Activated CD4-positive, alpha-beta T cell treated with anti-CD3 and anti-CD28 coated beads, Interleukin-2, amount 10 ng/mL, durations not matched to agents 24 days and 14 days (primary cell): ENCODE measurements at regions not wholly inside any gene's neighbourhood (a gene's known extent, or its start where the extent isn't known, plus 50 kb on each side); places are given as distances from the start of the nearest gene placed in this dataset.
A peak's percentile ranks its signal among the peaks of the same experiment; 100 is the strongest.
"Not testable (repeated sequence)": the region's sequence is repeated elsewhere in the genome, so short reads cannot be mapped to it uniquely, and the experiment has no call there.

Experiments
- DNase-seq: peaks from one replicate; pipeline ENCODE4 v3.0.0; 2022
- H3K27ac Mint-ChIP-seq: one replicate; pipeline ENCODE4 v1.8.0; 2022; ENCODE audit warnings: mild to moderate bottlenecking, mixed read lengths
- H3K27me3 Mint-ChIP-seq: one replicate; pipeline ENCODE4 v1.8.0; 2022; ENCODE audit warnings: mixed read lengths
- H3K36me3 Mint-ChIP-seq: one replicate; pipeline ENCODE4 v1.8.0; 2022; ENCODE audit warnings: low read depth, mild to moderate bottlenecking, mixed read lengths
- H3K4me1 Mint-ChIP-seq: one replicate; pipeline ENCODE4 v1.8.0; 2021; ENCODE audit warnings: mixed read lengths
- H3K4me3 Mint-ChIP-seq: one replicate; pipeline ENCODE4 v1.8.0; 2022; ENCODE audit warnings: mild to moderate bottlenecking, moderate library complexity, mixed read lengths
- H3K9me3 Mint-ChIP-seq: one replicate; pipeline ENCODE4 v1.8.0; 2021; ENCODE audit warnings: mixed read lengths
- intact Hi-C: fragments of 100-400 bp; cut with micrococcal nuclease; formaldehyde crosslinking; loops from one replicate; pipeline ENCODE4 v1.15.1; 2023

GRCh38 chr1:201636510-201636971 is 97.6 kb downstream of the NAV1 start:
- Mint-ChIP-seq H3K9me3 (no peaks in the 10 kb centered on the region), H3K36me3 (no peaks in the 10 kb centered on the region), H3K4me1 (no peaks in the 10 kb centered on the region), H3K4me3 (no peak overlapping the region), H3K27ac (no peak overlapping the region), H3K27me3 (no peaks in the 10 kb centered on the region)
- no peak for DNase-seq
- intact Hi-C loops, result no loop called here

- Mint-ChIP-seq H3K4me1 (no peaks in the 10 kb centered on the region), H3K4me3 (no peak overlapping the region), H3K36me3 (no peaks in the 10 kb centered on the region), H3K27me3 (no peaks in the 10 kb centered on the region), H3K27ac (no peak overlapping the region), H3K9me3 (no peaks in the 10 kb centered on the region)
- intact Hi-C loops, result no loop called here
- no peak for DNase-seq
Measured at GRCh38 chr1:201637282-201638079, 98.6 kb downstream of the NAV1 start.

- no peak for DNase-seq
- Mint-ChIP-seq H3K36me3 (no peaks in the 10 kb centered on the region), H3K27ac (no peak overlapping the region), H3K27me3 (no peaks in the 10 kb centered on the region), H3K4me3 (no peak overlapping the region), H3K4me1 (no peaks in the 10 kb centered on the region), H3K9me3 (no peaks in the 10 kb centered on the region)
- intact Hi-C loops, result no loop called here
Measured at GRCh38 chr1:201639391-201639790, 100.5 kb downstream of the NAV1 start.

- Mint-ChIP-seq H3K4me1 (no peaks in the 10 kb centered on the region), H3K27me3 (no peaks in the 10 kb centered on the region), H3K9me3 (no peaks in the 10 kb centered on the region), H3K4me3 (no peak overlapping the region), H3K27ac (no peak overlapping the region), H3K36me3 (no peaks in the 10 kb centered on the region)
- intact Hi-C loops, result no loop called here
- no peak for DNase-seq
Measured at GRCh38 chr1:201639826-201640225, 100.9 kb downstream of the NAV1 start.

GRCh38 chr1:201640624-201641023 is 101.7 kb downstream of the NAV1 start:
- Mint-ChIP-seq H3K9me3 (no peaks in the 10 kb centered on the region), H3K36me3 (no peaks in the 10 kb centered on the region), H3K4me1 (no peaks in the 10 kb centered on the region), H3K4me3 (no peak overlapping the region), H3K27me3 (peaks cover under 1% of the 10 kb centered on the region), H3K27ac (no peak overlapping the region)
- intact Hi-C loops, result no loop called here
- no peak for DNase-seq

GRCh38 chr1:201641524-201642253 is 102.8 kb downstream of the NAV1 start:
- intact Hi-C loops, result no loop called here
- Mint-ChIP-seq H3K27me3 (peaks cover 10% of the 10 kb centered on the region), H3K4me3 (no peak overlapping the region), H3K36me3 (no peaks in the 10 kb centered on the region), H3K9me3 (no peaks in the 10 kb centered on the region), H3K4me1 (no peaks in the 10 kb centered on the region), H3K27ac (no peak overlapping the region)
- DNase-seq, result no peak

- Mint-ChIP-seq H3K36me3 (no peaks in the 10 kb centered on the region), H3K27me3 (peaks cover 24% of the 10 kb centered on the region), H3K9me3 (no peaks in the 10 kb centered on the region), H3K27ac (no peak overlapping the region), H3K4me3 (no peak overlapping the region), H3K4me1 (no peaks in the 10 kb centered on the region)
- intact Hi-C loops, result no loop called here
- DNase-seq, result no peak
Measured at GRCh38 chr1:201643835-201644104, 104.8 kb downstream of the NAV1 start.

GRCh38 chr1:201644197-201644596 is 105.3 kb downstream of the NAV1 start:
- Mint-ChIP-seq H3K27ac (no peak overlapping the region), H3K9me3 (no peaks in the 10 kb centered on the region), H3K36me3 (no peaks in the 10 kb centered on the region), H3K4me3 (no peak overlapping the region), H3K27me3 (peaks cover 25% of the 10 kb centered on the region), H3K4me1 (no peaks in the 10 kb centered on the region)
- no peak for DNase-seq
- intact Hi-C loops, result no loop called here

- H3K4me3 Mint-ChIP-seq, DNase-seq, H3K4me1 Mint-ChIP-seq, H3K36me3 Mint-ChIP-seq, intact Hi-C loops, H3K9me3 Mint-ChIP-seq, H3K27ac Mint-ChIP-seq: not testable (repeated sequence)
- peaks cover 32% of the 10 kb centered on the region for H3K27me3 Mint-ChIP-seq
Measured at GRCh38 chr1:201645000-201645399, 106.1 kb downstream of the NAV1 start.

- Mint-ChIP-seq H3K36me3 (no peaks in the 10 kb centered on the region), H3K27ac (no peak overlapping the region), H3K9me3 (no peaks in the 10 kb centered on the region), H3K4me3 (no peak overlapping the region), H3K27me3 (peaks cover 39% of the 10 kb centered on the region), H3K4me1 (no peaks in the 10 kb centered on the region)
- intact Hi-C loops, result no loop called here
- DNase-seq, result no peak
Measured at GRCh38 chr1:201645956-201646355, 107.0 kb downstream of the NAV1 start.

GRCh38 chr1:201646411-201647022 is 107.6 kb downstream of the NAV1 start:
- Mint-ChIP-seq H3K36me3 (no peaks in the 10 kb centered on the region), H3K27ac (no peak overlapping the region), H3K4me1 (no peaks in the 10 kb centered on the region), H3K4me3 (no peak overlapping the region), H3K9me3 (no peaks in the 10 kb centered on the region), H3K27me3 (peaks cover 43% of the 10 kb centered on the region)
- intact Hi-C loops, result no loop called here
- no peak for DNase-seq

- H3K27me3 Mint-ChIP-seq, result peaks cover 48% of the 10 kb centered on the region
- H3K27ac Mint-ChIP-seq, result no peak overlapping the region
- intact Hi-C loops, result no loop called here
- H3K9me3 Mint-ChIP-seq, result no peaks in the 10 kb centered on the region
- H3K4me1 Mint-ChIP-seq, result no peaks in the 10 kb centered on the region
- no peak overlapping the region for H3K4me3 Mint-ChIP-seq
- DNase-seq, result no peak
- no peaks in the 10 kb centered on the region for H3K36me3 Mint-ChIP-seq
Measured at GRCh38 chr1:201647094-201647493, 108.2 kb downstream of the NAV1 start.

GRCh38 chr1:201647722-201648065 is 108.8 kb downstream of the NAV1 start:
- H3K27ac Mint-ChIP-seq, result no peak overlapping the region
- peak overlapping the region; percentile 44 for H3K4me3 Mint-ChIP-seq
- intact Hi-C loops, result no loop called here
- no peaks in the 10 kb centered on the region for H3K36me3 Mint-ChIP-seq
- no peaks in the 10 kb centered on the region for H3K9me3 Mint-ChIP-seq
- H3K4me1 Mint-ChIP-seq, result no peaks in the 10 kb centered on the region
- H3K27me3 Mint-ChIP-seq, result peaks cover 48% of the 10 kb centered on the region
- no peak for DNase-seq

- peak overlapping the region; percentile 51 for H3K4me3 Mint-ChIP-seq
- H3K9me3 Mint-ChIP-seq, result no peaks in the 10 kb centered on the region
- no peak for DNase-seq
- H3K27me3 Mint-ChIP-seq, result peaks cover 50% of the 10 kb centered on the region
- H3K4me1 Mint-ChIP-seq, result no peaks in the 10 kb centered on the region
- H3K27ac Mint-ChIP-seq, result no peak overlapping the region
- intact Hi-C loops, result no loop called here
- H3K36me3 Mint-ChIP-seq, result no peaks in the 10 kb centered on the region
Measured at GRCh38 chr1:201648066-201648906, 109.4 kb downstream of the NAV1 start.
